ENCODE measurements at regions not wholly inside any gene's neighbourhood (a gene's known extent, or its start where the extent isn't known, plus 50 kb on each side); places are given as distances from the start of the nearest gene placed in this dataset.

DNA sequence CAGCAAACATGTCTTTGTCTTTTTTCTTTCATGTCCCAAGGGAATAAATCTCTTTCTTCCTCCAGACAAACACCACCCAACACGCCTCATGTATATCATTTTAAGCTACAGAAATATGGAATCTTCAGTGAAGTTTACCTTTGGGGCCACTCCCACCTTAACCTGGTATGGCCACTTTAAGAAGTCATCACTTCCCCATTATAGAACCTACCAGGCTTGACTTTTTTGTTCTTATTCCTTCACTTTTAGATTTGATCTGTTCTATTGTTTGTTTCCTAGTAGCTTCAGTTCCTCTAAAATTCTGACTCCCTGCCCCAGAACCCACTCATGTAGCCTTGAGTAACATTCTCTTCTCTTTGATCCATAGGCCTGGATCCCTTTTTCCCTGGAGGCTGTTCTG lies 226.3 kb downstream of the HLX start:
- no peak overlapping the region for H3K4me2 ChIP-seq (ENCODE audit: low read length)

GRCh38 chr1:221106616-221107015 lies 227.4 kb downstream of the HLX start:
- H2BK5ac ChIP-seq (ENCODE audit: low read depth, low read length, poor library complexity), result no peak overlapping the region
- no peak for DNase-seq
- H2BK12ac ChIP-seq (ENCODE audit: low read length), result no peak overlapping the region
- H3K27ac ChIP-seq (ENCODE audit: low read depth, low read length), result no peak overlapping the region
- no peaks in the 10 kb centered on the region for H3K27me3 ChIP-seq (ENCODE audit: insufficient read depth, low read length)
- no peak overlapping the region for H3K23ac ChIP-seq (ENCODE audit: low read length)
- H4K91ac ChIP-seq (ENCODE audit: low read depth, low read length), result no peak overlapping the region
- H3K79me1 ChIP-seq (ENCODE audit: low read length), result no peaks in the 10 kb centered on the region
- no CpG with 5 or more reads among the region's 3 CpGs for WGBS (ENCODE audit: extremely low coverage, insufficient coverage, insufficient read length)
- H4K12ac ChIP-seq (ENCODE audit: low read depth, low read length), result no peak overlapping the region
- no peak overlapping the region for H3K14ac ChIP-seq (ENCODE audit: low read length)
- no peaks in the 10 kb centered on the region for H3K4me1 ChIP-seq (ENCODE audit: control insufficient read depth in 1 of 2, insufficient read depth in 2 of 2, low read length in 2 of 2)
- H3K4me3 ChIP-seq (ENCODE audit: low read depth, low read length), result no peak overlapping the region
- no peak overlapping the region for H3K9ac ChIP-seq (ENCODE audit: low read length)
- H3K18ac ChIP-seq (ENCODE audit: low read length), result no peak overlapping the region
- no peaks in the 10 kb centered on the region for H3K36me3 ChIP-seq (ENCODE audit: control insufficient read depth in 1 of 2, insufficient read depth in 2 of 2, low read length in 2 of 2)
- H2AK5ac ChIP-seq (ENCODE audit: low read length), result no peak overlapping the region
- no peak overlapping the region for H2AFZ ChIP-seq (ENCODE audit: insufficient read depth, low read length, poor library complexity)
- H2BK120ac ChIP-seq (ENCODE audit: insufficient read depth, low read length, poor library complexity), result no peak overlapping the region
- H3K79me2 ChIP-seq (ENCODE audit: control insufficient read depth, insufficient read depth, low read length, poor library complexity), result no peaks in the 10 kb centered on the region
- H3K9me3 ChIP-seq (ENCODE audit: insufficient read depth, low read depth, low read length), result no peaks in the 10 kb centered on the region
- no peak overlapping the region for H3K4ac ChIP-seq (ENCODE audit: low read depth, low read length)
- H4K8ac ChIP-seq (ENCODE audit: low read depth, low read length), result no peak overlapping the region
- H3K4me2 ChIP-seq (ENCODE audit: low read length), result no peak overlapping the region

More for the DNA sequence above, 226.3 kb downstream of the HLX start:
- no peaks in the 10 kb centered on the region for H3K36me3 ChIP-seq (ENCODE audit: control insufficient read depth in 1 of 2, insufficient read depth in 2 of 2, low read length in 2 of 2)
- no peak for DNase-seq
- no peak overlapping the region for H2BK120ac ChIP-seq (ENCODE audit: insufficient read depth, low read length, poor library complexity)
- WGBS (ENCODE audit: extremely low coverage, insufficient coverage, insufficient read length), result no CpG with 5 or more reads among the region's 1 CpG
- H3K4ac ChIP-seq (ENCODE audit: low read depth, low read length), result no peak overlapping the region
- no peak overlapping the region for H4K91ac ChIP-seq (ENCODE audit: low read depth, low read length)
- no peaks in the 10 kb centered on the region for H3K79me2 ChIP-seq (ENCODE audit: control insufficient read depth, insufficient read depth, low read length, poor library complexity)
- no peaks in the 10 kb centered on the region for H3K27me3 ChIP-seq (ENCODE audit: insufficient read depth, low read length)
- H3K4me1 ChIP-seq (ENCODE audit: control insufficient read depth in 1 of 2, insufficient read depth in 2 of 2, low read length in 2 of 2), result no peaks in the 10 kb centered on the region
- no peak overlapping the region for H3K27ac ChIP-seq (ENCODE audit: low read depth, low read length)
- no peak overlapping the region for H4K8ac ChIP-seq (ENCODE audit: low read depth, low read length)
- H4K12ac ChIP-seq (ENCODE audit: low read depth, low read length), result no peak overlapping the region
- no peaks in the 10 kb centered on the region for H3K79me1 ChIP-seq (ENCODE audit: low read length)
- H3K18ac ChIP-seq (ENCODE audit: low read length), result no peak overlapping the region
- H3K4me3 ChIP-seq (ENCODE audit: low read depth, low read length), result no peak overlapping the region
- no peak overlapping the region for H2BK12ac ChIP-seq (ENCODE audit: low read length)
- H2AK5ac ChIP-seq (ENCODE audit: low read length), result no peak overlapping the region
- H3K9ac ChIP-seq (ENCODE audit: low read length), result no peak overlapping the region
- no peak overlapping the region for H3K23ac ChIP-seq (ENCODE audit: low read length)
- H3K9me3 ChIP-seq (ENCODE audit: insufficient read depth, low read depth, low read length), result no peaks in the 10 kb centered on the region
- H2AFZ ChIP-seq (ENCODE audit: insufficient read depth, low read length, poor library complexity), result no peak overlapping the region
- no peak overlapping the region for H2BK5ac ChIP-seq (ENCODE audit: low read depth, low read length, poor library complexity)
- no peak overlapping the region for H3K14ac ChIP-seq (ENCODE audit: low read length)

DNA sequence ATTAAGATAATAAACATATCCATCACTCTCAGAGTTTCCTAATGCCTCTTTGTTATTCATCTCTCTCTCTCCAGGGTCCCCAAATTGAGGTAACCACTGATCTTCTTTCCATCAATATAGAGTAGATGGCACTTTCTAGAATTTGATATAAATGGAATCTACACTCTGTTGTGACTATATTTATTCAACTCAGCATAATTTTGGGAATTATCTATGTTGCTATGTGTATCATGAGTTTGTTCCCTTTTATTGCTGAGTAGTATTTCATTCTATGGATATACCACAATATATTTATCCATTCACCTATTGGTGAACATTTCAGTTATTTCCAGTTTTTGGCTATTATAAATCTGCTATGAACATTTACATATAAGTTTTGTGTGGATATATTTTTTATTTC lies 230.7 kb downstream of the HLX start:
- Histone ChIP-seq H3K4me1 (ENCODE audit: control insufficient read depth in 1 of 2, insufficient read depth in 2 of 2, low read length in 2 of 2) (no peaks in the 10 kb centered on the region), H2BK12ac (ENCODE audit: low read length) (no peak overlapping the region), H4K8ac (ENCODE audit: low read depth, low read length) (no peak overlapping the region), H3K4me3 (ENCODE audit: low read depth, low read length) (no peak overlapping the region), H3K36me3 (ENCODE audit: control insufficient read depth in 1 of 2, insufficient read depth in 2 of 2, low read length in 2 of 2) (no peaks in the 10 kb centered on the region), H3K14ac (ENCODE audit: low read length) (no peak overlapping the region), H2BK120ac (ENCODE audit: insufficient read depth, low read length, poor library complexity) (no peak overlapping the region), H3K4ac (ENCODE audit: low read depth, low read length) (no peak overlapping the region), H3K27me3 (ENCODE audit: insufficient read depth, low read length) (no peaks in the 10 kb centered on the region), H4K12ac (ENCODE audit: low read depth, low read length) (no peak overlapping the region), H3K79me2 (ENCODE audit: control insufficient read depth, insufficient read depth, low read length, poor library complexity) (no peaks in the 10 kb centered on the region), H2AFZ (ENCODE audit: insufficient read depth, low read length, poor library complexity) (no peak overlapping the region), H3K4me2 (ENCODE audit: low read length) (no peak overlapping the region), H3K9ac (ENCODE audit: low read length) (no peak overlapping the region), H3K23ac (ENCODE audit: low read length) (no peak overlapping the region), H3K79me1 (ENCODE audit: low read length) (no peaks in the 10 kb centered on the region), H4K91ac (ENCODE audit: low read depth, low read length) (no peak overlapping the region), H3K27ac (ENCODE audit: low read depth, low read length) (no peak overlapping the region), H2AK5ac (ENCODE audit: low read length) (no peak overlapping the region), H2BK5ac (ENCODE audit: low read depth, low read length, poor library complexity) (no peak overlapping the region), H3K9me3 (ENCODE audit: insufficient read depth, low read depth, low read length) (no peaks in the 10 kb centered on the region), H3K18ac (ENCODE audit: low read length) (no peak overlapping the region)
- no peak for DNase-seq

GRCh38 chr1:221117133-221117532 lies 237.9 kb downstream of the HLX start:
- no peaks in the 10 kb centered on the region for H3K9me3 ChIP-seq (ENCODE audit: insufficient read depth, low read depth, low read length)
- no peak overlapping the region for H4K8ac ChIP-seq (ENCODE audit: low read depth, low read length)
- no peak overlapping the region for H2AFZ ChIP-seq (ENCODE audit: insufficient read depth, low read length, poor library complexity)
- H4K12ac ChIP-seq (ENCODE audit: low read depth, low read length), result no peak overlapping the region
- H3K4me2 ChIP-seq (ENCODE audit: low read length), result no peak overlapping the region
- no peaks in the 10 kb centered on the region for H3K36me3 ChIP-seq (ENCODE audit: control insufficient read depth in 1 of 2, insufficient read depth in 2 of 2, low read length in 2 of 2)
- no peak overlapping the region for H3K9ac ChIP-seq (ENCODE audit: low read length)
- no peaks in the 10 kb centered on the region for H3K27me3 ChIP-seq (ENCODE audit: insufficient read depth, low read length)
- no peak overlapping the region for H3K4me3 ChIP-seq (ENCODE audit: low read depth, low read length)
- no peak overlapping the region for H3K27ac ChIP-seq (ENCODE audit: low read depth, low read length)
- no peak for DNase-seq
- no peaks in the 10 kb centered on the region for H3K79me2 ChIP-seq (ENCODE audit: control insufficient read depth, insufficient read depth, low read length, poor library complexity)
- no peaks in the 10 kb centered on the region for H3K79me1 ChIP-seq (ENCODE audit: low read length)
- H2BK120ac ChIP-seq (ENCODE audit: insufficient read depth, low read length, poor library complexity), result no peak overlapping the region
- H4K91ac ChIP-seq (ENCODE audit: low read depth, low read length), result no peak overlapping the region
- no peak overlapping the region for H3K18ac ChIP-seq (ENCODE audit: low read length)
- no peak overlapping the region for H3K14ac ChIP-seq (ENCODE audit: low read length)
- no peak overlapping the region for H3K4ac ChIP-seq (ENCODE audit: low read depth, low read length)
- H2BK12ac ChIP-seq (ENCODE audit: low read length), result no peak overlapping the region
- no peaks in the 10 kb centered on the region for H3K4me1 ChIP-seq (ENCODE audit: control insufficient read depth in 1 of 2, insufficient read depth in 2 of 2, low read length in 2 of 2)
- no peak overlapping the region for H3K23ac ChIP-seq (ENCODE audit: low read length)
- H2BK5ac ChIP-seq (ENCODE audit: low read depth, low read length, poor library complexity), result no peak overlapping the region
- WGBS (ENCODE audit: extremely low coverage, insufficient coverage, insufficient read length), result no CpG with 5 or more reads among the region's 1 CpG
- H2AK5ac ChIP-seq (ENCODE audit: low read length), result no peak overlapping the region

Data from trophoblast cell (in vitro differentiated cells and primary cell).